Fibroblast of lung (primary cell): ENCODE measurements at regions not wholly inside any gene's neighbourhood (a gene's known extent, or its start where the extent isn't known, plus 50 kb on each side); places are given as distances from the start of the nearest gene placed in this dataset.

ENCODE experiments used
- DNase-seq, 2 donors: peaks; one replicate each; pipeline versions ENCODE4 v3.0.0 to v3.0.0-alpha.2; 2010; ENCODE audit warnings: low read depth in 2 of 2
- H2AFZ ChIP-seq: 2 replicates; pipeline ENCODE4 v1.5.1; 2012; ENCODE audit warnings: low read length, control low read depth, inconsistent platforms
- H3K27ac ChIP-seq: 2 replicates; pipeline ENCODE4 v1.5.1; 2011; ENCODE audit warnings: low read length, control low read depth; ENCODE audit not compliant: insufficient read depth
- H3K27me3 ChIP-seq: 2 replicates; pipeline ENCODE4 v1.5.1; 2011; ENCODE audit warnings: mild to moderate bottlenecking, low read length; ENCODE audit not compliant: control insufficient read depth, insufficient read depth
- H3K36me3 ChIP-seq: 2 replicates; pipeline ENCODE4 v1.5.1; 2011; ENCODE audit warnings: low read length; ENCODE audit not compliant: control insufficient read depth, insufficient read depth
- H3K4me1 ChIP-seq: 2 replicates; pipeline ENCODE4 v1.5.1; 2011; ENCODE audit warnings: low read length; ENCODE audit not compliant: control insufficient read depth, insufficient read depth; ENCODE audit errors: extremely low read depth
- H3K4me2 ChIP-seq: 2 replicates; pipeline ENCODE4 v1.5.1; 2011; ENCODE audit warnings: low read length, control low read depth; ENCODE audit not compliant: insufficient read depth; ENCODE audit errors: extremely low read depth
- H3K4me3 ChIP-seq, 4 experiments: fragments of 200-600 bp in 1 of 4; sonication (generic) in 1 of 4; replicated peaks in 1 of 4; 2 replicates each; pipeline ENCODE4 v1.5.1; 2011 to 2016; ENCODE audit warnings: low read length in 4 of 4, low read depth in 3 of 4, mild to moderate bottlenecking in 3 of 4, control low read depth in 2 of 4, inconsistent platforms in 1 of 4, mixed read lengths in 1 of 4; ENCODE audit not compliant: insufficient read depth in 1 of 4; ENCODE audit errors: control extremely low read depth in 1 of 4
- H3K79me2 ChIP-seq: 2 replicates; pipeline ENCODE4 v1.5.1; 2012; ENCODE audit warnings: mild to moderate bottlenecking, low read length, inconsistent platforms; ENCODE audit not compliant: control insufficient read depth, insufficient read depth
- H3K9ac ChIP-seq: 2 replicates; pipeline ENCODE4 v1.5.1; 2011; ENCODE audit warnings: mild to moderate bottlenecking, low read length, control low read depth; ENCODE audit not compliant: insufficient read depth
- H3K9me3 ChIP-seq: 2 replicates; pipeline ENCODE4 v1.5.1; 2012; ENCODE audit warnings: low read depth, low read length; ENCODE audit not compliant: control insufficient read depth, insufficient read depth
- H4K20me1 ChIP-seq: 2 replicates; pipeline ENCODE4 v1.5.1; 2011; ENCODE audit warnings: low read length; ENCODE audit not compliant: control insufficient read depth, insufficient read depth; ENCODE audit errors: extremely low read depth
- EZH2 ChIP-seq: IDR thresholded peaks from 2 replicates; pipeline ENCODE4 v1.5.1; 2012; ENCODE audit warnings: low read length, control low read depth, mild to moderate bottlenecking; ENCODE audit errors: missing control alignments
- TF ChIP-seq, protein P1 (sequence below), 2 donors: IDR thresholded peaks in 1 of 2; conservative IDR thresholded peaks in 1 of 2; 1 replicate in 1 of 2; 2 replicates in 1 of 2; pipeline ENCODE4 v1.5.1; 2011 to 2012; ENCODE audit warnings: low read length in 2 of 2, control low read depth in 1 of 2, inconsistent platforms in 1 of 2, low read depth in 1 of 2, mild to moderate bottlenecking in 1 of 2

DNA sequence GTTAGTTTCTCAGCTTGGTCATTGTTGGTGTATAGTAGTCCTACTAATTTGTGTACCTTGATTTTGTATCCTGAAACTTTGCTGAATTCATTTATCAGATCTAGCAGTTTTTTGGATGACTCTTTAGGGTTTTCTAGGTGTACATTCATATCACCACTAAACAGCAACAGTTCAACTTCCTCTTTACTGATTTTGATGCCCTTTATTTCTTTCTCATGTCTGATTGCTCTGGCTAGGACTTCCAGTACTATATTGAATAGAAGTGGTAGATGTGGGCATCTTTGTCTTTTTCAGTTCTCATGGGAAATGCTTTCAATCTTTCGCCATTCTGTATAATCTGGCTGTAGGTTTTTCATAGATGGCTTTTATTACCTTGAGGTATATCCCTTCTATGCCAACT is 61.3 kb upstream of the HEY2 start:
- Histone ChIP-seq H3K27ac (no peak overlapping the region), H3K4me2 (no peak overlapping the region), H3K9me3 (no peaks in the 10 kb centered on the region), H4K20me1 (no peaks in the 10 kb centered on the region), H2AFZ (no peak overlapping the region), H3K4me3 (no peak overlapping the region), H3K4me1 (no peaks in the 10 kb centered on the region), H3K27me3 (no peaks in the 10 kb centered on the region), H3K9ac (no peak overlapping the region), H3K36me3 (no peaks in the 10 kb centered on the region), H3K79me2 (no peaks in the 10 kb centered on the region)
- TF ChIP-seq, protein P1, sequence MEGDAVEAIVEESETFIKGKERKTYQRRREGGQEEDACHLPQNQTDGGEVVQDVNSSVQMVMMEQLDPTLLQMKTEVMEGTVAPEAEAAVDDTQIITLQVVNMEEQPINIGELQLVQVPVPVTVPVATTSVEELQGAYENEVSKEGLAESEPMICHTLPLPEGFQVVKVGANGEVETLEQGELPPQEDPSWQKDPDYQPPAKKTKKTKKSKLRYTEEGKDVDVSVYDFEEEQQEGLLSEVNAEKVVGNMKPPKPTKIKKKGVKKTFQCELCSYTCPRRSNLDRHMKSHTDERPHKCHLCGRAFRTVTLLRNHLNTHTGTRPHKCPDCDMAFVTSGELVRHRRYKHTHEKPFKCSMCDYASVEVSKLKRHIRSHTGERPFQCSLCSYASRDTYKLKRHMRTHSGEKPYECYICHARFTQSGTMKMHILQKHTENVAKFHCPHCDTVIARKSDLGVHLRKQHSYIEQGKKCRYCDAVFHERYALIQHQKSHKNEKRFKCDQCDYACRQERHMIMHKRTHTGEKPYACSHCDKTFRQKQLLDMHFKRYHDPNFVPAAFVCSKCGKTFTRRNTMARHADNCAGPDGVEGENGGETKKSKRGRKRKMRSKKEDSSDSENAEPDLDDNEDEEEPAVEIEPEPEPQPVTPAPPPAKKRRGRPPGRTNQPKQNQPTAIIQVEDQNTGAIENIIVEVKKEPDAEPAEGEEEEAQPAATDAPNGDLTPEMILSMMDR (conservative IDR thresholded peaks at IDR 0.05 in 1 of 2, IDR thresholded peaks at IDR 0.05 in 1 of 2; ENCODE audit: low read depth in 1 of 2, low read length in 2 of 2) = no peak
- TF ChIP-seq EZH2 = no peak
- DNase-seq = no peak

DNA sequence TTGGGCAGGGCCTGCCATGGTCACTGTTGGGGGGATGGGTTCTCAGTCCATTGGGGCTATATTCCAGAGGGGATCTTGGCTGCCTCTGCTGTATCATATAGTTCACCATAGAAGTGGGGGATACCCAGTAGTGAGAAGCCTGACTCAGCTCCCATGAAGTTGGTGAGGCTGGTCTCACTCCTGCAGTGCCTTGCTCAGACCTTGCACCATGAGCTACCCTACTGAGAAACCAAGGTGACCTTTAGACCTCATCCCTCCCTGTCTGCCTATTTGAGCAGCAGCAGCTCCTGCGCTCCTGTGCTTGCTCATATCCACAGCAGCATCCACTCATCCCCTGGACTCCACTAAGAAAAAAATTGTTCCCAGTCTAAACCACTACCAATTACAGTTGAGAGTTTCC is 56.0 kb upstream of the HEY2 start:
- DNase-seq = no peak

DNA sequence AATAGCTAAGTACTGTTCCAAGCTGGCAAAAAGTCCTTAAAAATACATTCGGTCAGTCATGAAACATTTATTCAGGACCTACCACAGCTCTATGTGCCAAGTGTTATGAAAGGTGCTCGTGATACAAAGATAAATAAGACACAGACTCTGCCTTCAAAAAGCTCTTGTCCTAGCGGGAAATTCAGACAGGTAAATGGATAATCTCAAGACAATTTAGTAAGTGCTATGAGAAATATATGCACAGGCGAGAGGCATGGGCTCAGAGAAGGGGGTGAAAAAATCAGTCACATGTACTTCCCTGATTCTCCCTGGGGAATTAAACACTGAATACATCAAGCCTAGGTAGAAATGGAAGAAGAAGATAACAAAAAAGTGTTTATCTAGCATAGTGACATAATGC is 49.8 kb upstream of the HEY2 start:
- Histone ChIP-seq H3K4me1 (no peaks in the 10 kb centered on the region), H3K79me2 (no peaks in the 10 kb centered on the region), H4K20me1 (no peaks in the 10 kb centered on the region), H3K9ac (no peak overlapping the region), H3K9me3 (no peaks in the 10 kb centered on the region), H3K4me2 (no peak overlapping the region), H2AFZ (no peak overlapping the region), H3K27me3 (no peaks in the 10 kb centered on the region), H3K27ac (no peak overlapping the region), H3K36me3 (no peaks in the 10 kb centered on the region), H3K4me3 (no peak overlapping the region)
- TF ChIP-seq, protein P1 (conservative IDR thresholded peaks at IDR 0.05 in 1 of 2, IDR thresholded peaks at IDR 0.05 in 1 of 2; ENCODE audit: low read depth in 1 of 2, low read length in 2 of 2) = no peak
- no peak for TF ChIP-seq EZH2
- DNase-seq = no peak

More for the DNA sequence above, 56.0 kb upstream of the HEY2 start:
- H2AFZ ChIP-seq = no peak overlapping the region
- TF ChIP-seq, protein P1 (conservative IDR thresholded peaks at IDR 0.05 in 1 of 2, IDR thresholded peaks at IDR 0.05 in 1 of 2; ENCODE audit: low read depth in 1 of 2, low read length in 2 of 2) = no peak
- no peak for TF ChIP-seq EZH2
- H3K4me2 ChIP-seq = no peak overlapping the region
- H3K27me3 ChIP-seq = no peaks in the 10 kb centered on the region
- no peaks in the 10 kb centered on the region for H3K36me3 ChIP-seq
- H3K9ac ChIP-seq = no peak overlapping the region
- H3K27ac ChIP-seq = no peak overlapping the region
- H4K20me1 ChIP-seq = no peaks in the 10 kb centered on the region
- no peaks in the 10 kb centered on the region for H3K79me2 ChIP-seq
- no peak overlapping the region for H3K4me3 ChIP-seq
- no peaks in the 10 kb centered on the region for H3K9me3 ChIP-seq
- H3K4me1 ChIP-seq = no peaks in the 10 kb centered on the region
